PC-3 (cell line): ENCODE measurements at regions not wholly inside any gene's neighbourhood (a gene's known extent, or its start where the extent isn't known, plus 50 kb on each side); places are given as distances from the start of the nearest gene placed in this dataset.

Source experiments
- CTCF ChIP-seq: fragments of 300-600 bp; sonication (generic); conservative IDR thresholded peaks from 2 replicates; pipeline ENCODE4 v1.5.1; 2017; ENCODE audit warnings: antibody characterized with exemption, low read depth, mild to moderate bottlenecking, low read length
- EZH2 ChIP-seq: fragments of 300-600 bp; sonication (generic); IDR thresholded peaks from one replicate; pipeline ENCODE4 v1.6.1; 2017; ENCODE audit warnings: antibody characterized with exemption, mild to moderate bottlenecking, low read length; ENCODE audit not compliant: unreplicated experiment

- TF ChIP-seq EZH2 (no peak), CTCF (no peak)
Measured at GRCh38 chr11:70559516-70559915, 161.2 kb downstream of the CTTN start.
